ENCODE measurements at regions not wholly inside any gene's neighbourhood (a gene's known extent, or its start where the extent isn't known, plus 50 kb on each side); places are given as distances from the start of the nearest gene placed in this dataset.

GRCh38 chr11:112374486-112375140 is 114.0 kb upstream of the PLET1 start (continued):
- TF ChIP-seq TAF7 (optimal IDR thresholded peaks at IDR 0.05; ENCODE audit: borderline replicate concordance, low read depth, low read length): no peak

Measured in H1 (cell line).